OCI-LY1 (cell line): ENCODE measurements at regions not wholly inside any gene's neighbourhood (a gene's known extent, or its start where the extent isn't known, plus 50 kb on each side); places are given as distances from the start of the nearest gene placed in this dataset.

Experiments
- H2AFZ ChIP-seq: fragments of 200-600 bp; sonication (generic), shearing (Covaris generic); 2 replicates; pipeline ENCODE4 v1.6.0; 2014; ENCODE audit warnings: antibody characterized with exemption, mild to moderate bottlenecking, low read length
- H3F3A ChIP-seq: fragments of 200-600 bp; sonication (generic), shearing (Covaris generic); 2 replicates; pipeline ENCODE4 v1.6.0; 2014; ENCODE audit warnings: mild to moderate bottlenecking, antibody characterized with exemption, low read length, moderate library complexity; ENCODE audit not compliant: insufficient read depth
- H3K27ac ChIP-seq: fragments of 200-600 bp; sonication (generic); 2 replicates; pipeline ENCODE4 v1.5.1; 2014; ENCODE audit warnings: low read length, mixed run types, mild to moderate bottlenecking, low read depth; ENCODE audit not compliant: poor library complexity, severe bottlenecking
- H3K27me3 ChIP-seq: fragments of 200-600 bp; sonication (generic); 2 replicates; pipeline ENCODE4 v1.6.0; 2014; ENCODE audit warnings: antibody characterized with exemption, mild to moderate bottlenecking, low read length, moderate library complexity; ENCODE audit not compliant: insufficient read depth
- H3K36me3 ChIP-seq: fragments of 200-600 bp; sonication (generic); 2 replicates; pipeline ENCODE4 v1.6.1; 2014; ENCODE audit warnings: mild to moderate bottlenecking, antibody characterized with exemption, low read length, moderate library complexity, mixed read lengths; ENCODE audit not compliant: insufficient read depth
- H3K4me1 ChIP-seq: fragments of 200-600 bp; sonication (generic); 2 replicates; pipeline ENCODE4 v1.5.1; 2014; ENCODE audit warnings: mild to moderate bottlenecking, low read length, moderate library complexity; ENCODE audit not compliant: insufficient read depth, severe bottlenecking
- H3K4me2 ChIP-seq: fragments of 200-600 bp; sonication (generic), shearing (Covaris generic); 2 replicates; pipeline ENCODE4 v1.6.1; 2014; ENCODE audit warnings: low read length
- H3K4me3 ChIP-seq: fragments of 200-600 bp; sonication (generic); 2 replicates; pipeline ENCODE4 v1.5.1; 2014; ENCODE audit warnings: low read length, low read depth, mild to moderate bottlenecking, mixed read lengths; ENCODE audit not compliant: poor library complexity, severe bottlenecking
- H3K79me2 ChIP-seq: fragments of 200-600 bp; shearing (Covaris generic); 2 replicates; pipeline ENCODE4 v1.6.1; 2016; ENCODE audit warnings: mixed run types, low read length, mixed read lengths; ENCODE audit not compliant: insufficient read depth
- H3K9ac ChIP-seq: fragments of 200-600 bp; sonication (generic), shearing (Covaris generic); 2 replicates; pipeline ENCODE4 v1.6.1; 2014; ENCODE audit warnings: mild to moderate bottlenecking, low read length, mixed read lengths
- H3K9me2 ChIP-seq: fragments of 200-600 bp; sonication (generic), shearing (Covaris generic); 2 replicates; pipeline ENCODE4 v1.6.1; 2014; ENCODE audit warnings: low read depth, mild to moderate bottlenecking, low read length, mixed read lengths
- H3K9me3 ChIP-seq: fragments of 200-600 bp; shearing (Covaris generic); 2 replicates; pipeline ENCODE4 v1.6.1; 2014; ENCODE audit warnings: low read length, mixed read lengths
- H4K20me1 ChIP-seq: fragments of 200-600 bp; sonication (generic), shearing (Covaris generic); 2 replicates; pipeline ENCODE4 v1.6.0; 2016; ENCODE audit warnings: mild to moderate bottlenecking, low read length; ENCODE audit not compliant: insufficient read depth
- EZH2 ChIP-seq: fragments of 200-600 bp; sonication (generic), shearing (Covaris generic); IDR thresholded peaks from 2 replicates; pipeline ENCODE4 v1.8.0; 2017; ENCODE audit warnings: borderline replicate concordance, mixed run types, mild to moderate bottlenecking, antibody characterized with exemption, low read length, moderate library complexity, mixed read lengths
- TF ChIP-seq, protein P1 (sequence below): fragments of 200-600 bp; sonication (generic), shearing (Covaris generic); IDR thresholded peaks from 2 replicates; pipeline ENCODE4 v1.5.1; 2017; ENCODE audit warnings: mild to moderate bottlenecking, antibody characterized with exemption, low read length, moderate library complexity, mixed read lengths

GRCh38 chr5:17872204-17872603 is 237.9 kb downstream of the TAF11L14 start:
- Histone ChIP-seq H3K9ac (no peak overlapping the region), H2AFZ (no peak overlapping the region), H3K9me3 (no peaks in the 10 kb centered on the region), H3K4me3 (no peak overlapping the region), H3K36me3 (no peaks in the 10 kb centered on the region), H3K27ac (no peak overlapping the region), H3K9me2 (no peaks in the 10 kb centered on the region), H3K4me1 (no peaks in the 10 kb centered on the region), H3K79me2 (no peaks in the 10 kb centered on the region), H3K4me2 (no peak overlapping the region), H3F3A (no peaks in the 10 kb centered on the region), H4K20me1 (no peaks in the 10 kb centered on the region), H3K27me3 (no peaks in the 10 kb centered on the region)
- no peak for TF ChIP-seq EZH2
- TF ChIP-seq, protein P1, sequence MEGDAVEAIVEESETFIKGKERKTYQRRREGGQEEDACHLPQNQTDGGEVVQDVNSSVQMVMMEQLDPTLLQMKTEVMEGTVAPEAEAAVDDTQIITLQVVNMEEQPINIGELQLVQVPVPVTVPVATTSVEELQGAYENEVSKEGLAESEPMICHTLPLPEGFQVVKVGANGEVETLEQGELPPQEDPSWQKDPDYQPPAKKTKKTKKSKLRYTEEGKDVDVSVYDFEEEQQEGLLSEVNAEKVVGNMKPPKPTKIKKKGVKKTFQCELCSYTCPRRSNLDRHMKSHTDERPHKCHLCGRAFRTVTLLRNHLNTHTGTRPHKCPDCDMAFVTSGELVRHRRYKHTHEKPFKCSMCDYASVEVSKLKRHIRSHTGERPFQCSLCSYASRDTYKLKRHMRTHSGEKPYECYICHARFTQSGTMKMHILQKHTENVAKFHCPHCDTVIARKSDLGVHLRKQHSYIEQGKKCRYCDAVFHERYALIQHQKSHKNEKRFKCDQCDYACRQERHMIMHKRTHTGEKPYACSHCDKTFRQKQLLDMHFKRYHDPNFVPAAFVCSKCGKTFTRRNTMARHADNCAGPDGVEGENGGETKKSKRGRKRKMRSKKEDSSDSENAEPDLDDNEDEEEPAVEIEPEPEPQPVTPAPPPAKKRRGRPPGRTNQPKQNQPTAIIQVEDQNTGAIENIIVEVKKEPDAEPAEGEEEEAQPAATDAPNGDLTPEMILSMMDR = no peak

GRCh38 chr5:17878541-17878940 is 244.3 kb downstream of the TAF11L14 start:
- Histone ChIP-seq H3K9me2 (no peaks in the 10 kb centered on the region), H3K27me3 (no peaks in the 10 kb centered on the region), H3K9ac (no peak overlapping the region), H3K4me3 (no peak overlapping the region), H3K4me1 (no peaks in the 10 kb centered on the region), H3K27ac (no peak overlapping the region), H3K4me2 (no peak overlapping the region), H4K20me1 (no peaks in the 10 kb centered on the region; the same call in 1 of the 2 replicates), H3F3A (no peaks in the 10 kb centered on the region), H2AFZ (no peak overlapping the region), H3K36me3 (no peaks in the 10 kb centered on the region), H3K79me2 (no peaks in the 10 kb centered on the region), H3K9me3 (no peaks in the 10 kb centered on the region)
- no peak for TF ChIP-seq EZH2
- TF ChIP-seq, protein P1 = no peak

- Histone ChIP-seq H3F3A (no peaks in the 10 kb centered on the region), H3K36me3 (no peaks in the 10 kb centered on the region), H2AFZ (no peak overlapping the region), H3K79me2 (no peaks in the 10 kb centered on the region), H3K4me2 (no peak overlapping the region), H3K4me3 (no peak overlapping the region), H3K4me1 (no peaks in the 10 kb centered on the region), H4K20me1 (no peaks in the 10 kb centered on the region; the same call in 1 of the 2 replicates), H3K9ac (no peak overlapping the region), H3K27me3 (no peaks in the 10 kb centered on the region), H3K9me3 (no peaks in the 10 kb centered on the region), H3K9me2 (no peaks in the 10 kb centered on the region), H3K27ac (no peak overlapping the region)
- TF ChIP-seq EZH2 = no peak
- TF ChIP-seq, protein P1 = no peak
These were observed 245.0 kb downstream of the TAF11L14 start for GRCh38 chr5:17879276-17879675.
